Glomerular visceral epithelial cell (primary cell): ENCODE measurements at regions not wholly inside any gene's neighbourhood (a gene's known extent, or its start where the extent isn't known, plus 50 kb on each side); places are given as distances from the start of the nearest gene placed in this dataset.
A peak's percentile ranks its signal among the peaks of the same experiment; 100 is the strongest.
"Not testable (repeated sequence)": the region's sequence is repeated elsewhere in the genome, so short reads cannot be mapped to it uniquely, and the experiment has no call there.

Source experiments
- DNase-seq: peaks from one replicate; pipeline ENCODE4 v3.0.0-alpha.2; 2016; ENCODE audit errors: extremely low spot score

GRCh38 chr3:147240581-147240980 is 165.8 kb downstream of the ZIC4 start:
- DNase-seq: no peak

GRCh38 chr3:147237991-147238390 is 168.4 kb downstream of the ZIC4 start:
- DNase-seq: no peak

GRCh38 chr3:147231980-147232379 is 174.4 kb downstream of the ZIC4 start:
- not testable (repeated sequence) for DNase-seq

- DNase-seq: no peak
Observed at GRCh38 chr3:147231111-147231510, 175.2 kb downstream of the ZIC4 start.

- no peak for DNase-seq
Observed at GRCh38 chr3:147222291-147222690, 184.1 kb downstream of the ZIC4 start.

GRCh38 chr3:147218965-147219364 is 187.4 kb downstream of the ZIC4 start:
- DNase-seq: no peak

GRCh38 chr3:147216143-147216673 is 190.1 kb downstream of the ZIC4 start:
- DNase-seq: no peak

GRCh38 chr3:147215660-147216059 is 190.7 kb downstream of the ZIC4 start:
- DNase-seq: no peak

- DNase-seq: no peak
Observed at GRCh38 chr3:147213633-147214032, 192.7 kb downstream of the ZIC4 start.

GRCh38 chr3:147210676-147211075 is 195.7 kb downstream of the ZIC4 start:
- no peak for DNase-seq

- DNase-seq: no peak
Observed at GRCh38 chr3:147201086-147201485, 205.3 kb downstream of the ZIC4 start.

GRCh38 chr3:147200545-147200944 is 205.8 kb downstream of the ZIC4 start:
- no peak for DNase-seq

- DNase-seq: no peak
Observed at GRCh38 chr3:147197739-147198138, 208.6 kb downstream of the ZIC4 start.

GRCh38 chr3:147195887-147196286 is 210.5 kb downstream of the ZIC4 start:
- DNase-seq: no peak

- DNase-seq: peak; percentile 68
Observed at GRCh38 chr3:147191795-147192385, 214.5 kb downstream of the ZIC4 start.

- DNase-seq: no peak
Observed at GRCh38 chr3:147189016-147189415, 217.3 kb downstream of the ZIC4 start.

- no peak for DNase-seq
Observed at GRCh38 chr3:147187687-147188086, 218.7 kb downstream of the ZIC4 start.

- DNase-seq: no peak
Observed at GRCh38 chr3:147185781-147186180, 220.6 kb downstream of the ZIC4 start.

- DNase-seq: no peak
Observed at GRCh38 chr3:147184794-147185193, 221.5 kb downstream of the ZIC4 start.

GRCh38 chr3:147173257-147173656 is 233.1 kb downstream of the ZIC4 start:
- DNase-seq: no peak

- DNase-seq: no peak
Observed at GRCh38 chr3:147162743-147163142, 243.6 kb downstream of the ZIC4 start.

- DNase-seq: no peak
Observed at GRCh38 chr3:147161833-147162232, 244.5 kb downstream of the ZIC4 start.

GRCh38 chr3:147160984-147161383 is 245.4 kb downstream of the ZIC4 start:
- DNase-seq: no peak

- no peak for DNase-seq
Observed at GRCh38 chr3:147159141-147159540, 247.2 kb downstream of the ZIC4 start.
